Suprapubic skin (tissue), 4 donors: ENCODE measurements at regions not wholly inside any gene's neighbourhood (a gene's known extent, or its start where the extent isn't known, plus 50 kb on each side); places are given as distances from the start of the nearest gene placed in this dataset.

ENCODE experiments used
- DNase-seq, 2 donors: peaks; one replicate each; pipeline ENCODE4 v3.0.0-alpha.2; 2019; ENCODE audit warnings: low spot score in 2 of 2
- H3K27ac ChIP-seq: fragments of 200-600 bp; sonication (generic); one replicate; pipeline ENCODE4 v1.5.1; 2019
- H3K27me3 ChIP-seq: fragments of 200-600 bp; sonication (generic); one replicate; pipeline ENCODE4 v1.5.1; 2019
- H3K36me3 ChIP-seq: fragments of 200-600 bp; sonication (generic); one replicate; pipeline ENCODE4 v1.5.1; 2019
- H3K4me1 ChIP-seq: fragments of 200-600 bp; sonication (generic); one replicate; pipeline ENCODE4 v1.5.1; 2019
- H3K4me3 ChIP-seq: fragments of 200-600 bp; sonication (generic); one replicate; pipeline ENCODE4 v1.5.1; 2019; ENCODE audit warnings: mild to moderate bottlenecking
- H3K9me3 ChIP-seq: fragments of 200-600 bp; sonication (generic); one replicate; pipeline ENCODE4 v1.5.1; 2019
- EP300 ChIP-seq: sonication (generic); formaldehyde crosslinking; IDR thresholded peaks from one replicate; pipeline ENCODE4 v1.6.1; 2017; ENCODE audit warnings: antibody characterized with exemption
- POLR2A ChIP-seq, 2 donors: fragments of 450-650 bp; IDR thresholded peaks; one replicate each; pipeline ENCODE4 v1.6.1; 2017; ENCODE audit warnings: antibody characterized with exemption in 2 of 2, mild to moderate bottlenecking in 2 of 2, moderate library complexity in 2 of 2
- POLR2AphosphoS5 ChIP-seq, 3 donors: sonication (generic); formaldehyde crosslinking; IDR thresholded peaks; one replicate each; pipeline ENCODE4 v1.6.1; 2017; ENCODE audit warnings: antibody characterized with exemption in 3 of 3
- WGBS: methylation state at CpG from one replicate; pipeline ENCODE4 v1.1.5; 2018; 5-methylcytosine and 5-hydroxymethylcytosine counted together
- TF ChIP-seq, protein P1 (sequence below), 2 donors: fragments of 200-600 bp in 1 of 2; fragments of 450-650 bp in 1 of 2; sonication (generic) in 1 of 2; IDR thresholded peaks; one replicate each; pipeline ENCODE4 v1.5.1; 2016 to 2019; ENCODE audit warnings: antibody characterized with exemption in 2 of 2, mild to moderate bottlenecking in 1 of 2, moderate library complexity in 1 of 2

DNA sequence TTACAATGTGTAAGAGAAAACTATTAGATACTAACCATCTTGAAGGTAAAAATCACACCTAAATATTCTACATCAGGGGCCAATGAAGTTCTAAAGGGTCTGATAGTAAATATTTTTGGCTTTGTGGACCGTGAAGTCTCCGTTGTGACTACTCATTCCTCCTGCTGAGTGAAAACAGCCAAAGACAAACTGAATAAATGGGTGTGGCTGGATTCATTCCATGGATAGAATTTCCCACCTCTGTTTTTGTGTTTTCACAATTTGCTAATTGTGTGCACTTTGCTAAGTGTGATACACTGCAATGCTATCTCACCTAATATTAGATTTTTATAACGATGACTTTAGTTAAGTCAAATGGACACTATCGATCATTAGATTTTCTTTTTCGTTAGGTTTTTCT, 1474.0 kb downstream of the PLA2G4A start:
- no peak for DNase-seq
- no peak overlapping the region for H3K4me3 ChIP-seq
- H3K4me1 ChIP-seq = no peaks in the 10 kb centered on the region
- no peak overlapping the region for H3K27ac ChIP-seq
- WGBS = 82% methylated on average over 5 of the region's 5 CpGs
- H3K9me3 ChIP-seq = peaks cover 6% of the 10 kb centered on the region
- TF ChIP-seq, protein P1, sequence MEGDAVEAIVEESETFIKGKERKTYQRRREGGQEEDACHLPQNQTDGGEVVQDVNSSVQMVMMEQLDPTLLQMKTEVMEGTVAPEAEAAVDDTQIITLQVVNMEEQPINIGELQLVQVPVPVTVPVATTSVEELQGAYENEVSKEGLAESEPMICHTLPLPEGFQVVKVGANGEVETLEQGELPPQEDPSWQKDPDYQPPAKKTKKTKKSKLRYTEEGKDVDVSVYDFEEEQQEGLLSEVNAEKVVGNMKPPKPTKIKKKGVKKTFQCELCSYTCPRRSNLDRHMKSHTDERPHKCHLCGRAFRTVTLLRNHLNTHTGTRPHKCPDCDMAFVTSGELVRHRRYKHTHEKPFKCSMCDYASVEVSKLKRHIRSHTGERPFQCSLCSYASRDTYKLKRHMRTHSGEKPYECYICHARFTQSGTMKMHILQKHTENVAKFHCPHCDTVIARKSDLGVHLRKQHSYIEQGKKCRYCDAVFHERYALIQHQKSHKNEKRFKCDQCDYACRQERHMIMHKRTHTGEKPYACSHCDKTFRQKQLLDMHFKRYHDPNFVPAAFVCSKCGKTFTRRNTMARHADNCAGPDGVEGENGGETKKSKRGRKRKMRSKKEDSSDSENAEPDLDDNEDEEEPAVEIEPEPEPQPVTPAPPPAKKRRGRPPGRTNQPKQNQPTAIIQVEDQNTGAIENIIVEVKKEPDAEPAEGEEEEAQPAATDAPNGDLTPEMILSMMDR (IDR thresholded peaks at IDR 0.05) = no peak
- TF ChIP-seq EP300 (no peak), POLR2AphosphoS5 (IDR thresholded peaks at IDR 0.05) (no peak), POLR2A (IDR thresholded peaks at IDR 0.05) (no peak)
- no peaks in the 10 kb centered on the region for H3K36me3 ChIP-seq
- H3K27me3 ChIP-seq = no peaks in the 10 kb centered on the region

DNA sequence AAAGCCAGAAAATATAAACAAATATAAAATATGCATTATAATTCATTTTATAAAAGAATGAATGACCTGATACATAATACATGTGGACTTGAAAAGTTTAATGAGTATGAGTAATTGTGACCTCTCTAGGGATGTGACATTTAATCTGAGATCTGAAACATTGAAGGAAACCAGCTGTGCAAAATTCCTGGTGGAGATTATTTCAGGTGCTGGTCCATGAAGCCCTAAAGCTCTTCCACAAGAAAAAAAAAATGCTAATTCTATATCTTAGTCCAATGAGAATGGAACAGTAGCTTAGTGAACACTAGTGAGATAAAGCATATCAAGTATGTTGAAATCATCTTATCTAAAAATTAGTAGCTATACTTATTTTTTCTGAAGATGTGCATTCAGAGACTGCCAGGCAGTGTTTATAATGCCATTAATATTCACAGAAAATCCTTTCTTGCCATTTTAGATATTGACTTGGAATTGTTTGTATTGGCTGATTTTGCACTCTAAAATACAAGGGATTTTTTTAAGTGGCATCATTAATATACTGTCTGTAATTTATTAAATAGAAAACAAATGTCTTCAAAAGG, 1485.9 kb downstream of the PLA2G4A start:
- Histone ChIP-seq H3K36me3 (no peaks in the 10 kb centered on the region), H3K27ac (no peak overlapping the region), H3K9me3 (no peaks in the 10 kb centered on the region), H3K4me1 (no peaks in the 10 kb centered on the region), H3K27me3 (no peaks in the 10 kb centered on the region), H3K4me3 (no peak overlapping the region)
- DNase-seq = no peak
- TF ChIP-seq, protein P1 (IDR thresholded peaks at IDR 0.05) = no peak
- TF ChIP-seq EP300 (no peak), POLR2A (IDR thresholded peaks at IDR 0.05) (no peak), POLR2AphosphoS5 (IDR thresholded peaks at IDR 0.05) (no peak)

DNA sequence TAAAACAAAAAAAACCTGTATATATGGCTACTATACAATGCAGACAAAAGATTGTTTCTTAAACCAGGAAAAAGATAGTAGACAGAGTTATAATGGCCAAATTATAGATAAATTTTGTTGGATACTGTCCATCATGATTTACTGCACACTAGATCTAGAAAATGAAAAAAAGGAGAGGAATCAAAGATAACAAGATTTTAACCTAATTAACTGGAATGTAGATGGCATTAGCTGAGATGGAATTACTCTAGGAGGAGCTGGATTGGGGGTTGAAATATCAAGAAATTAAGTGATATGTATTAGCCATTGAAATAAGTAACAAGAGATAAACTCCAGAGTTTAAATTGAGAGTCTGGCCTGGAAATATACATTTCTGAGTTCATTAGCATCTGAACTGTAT, 1489.1 kb downstream of the PLA2G4A start:
- H3K27ac ChIP-seq = no peak overlapping the region
- no peaks in the 10 kb centered on the region for H3K27me3 ChIP-seq
- H3K9me3 ChIP-seq = no peaks in the 10 kb centered on the region
- DNase-seq = no peak
- no peak overlapping the region for H3K4me3 ChIP-seq
- TF ChIP-seq POLR2AphosphoS5 (IDR thresholded peaks at IDR 0.05) (no peak), POLR2A (IDR thresholded peaks at IDR 0.05) (no peak), EP300 (no peak)
- TF ChIP-seq, protein P1 (IDR thresholded peaks at IDR 0.05) = no peak
- H3K4me1 ChIP-seq = no peaks in the 10 kb centered on the region
- H3K36me3 ChIP-seq = no peaks in the 10 kb centered on the region

DNA sequence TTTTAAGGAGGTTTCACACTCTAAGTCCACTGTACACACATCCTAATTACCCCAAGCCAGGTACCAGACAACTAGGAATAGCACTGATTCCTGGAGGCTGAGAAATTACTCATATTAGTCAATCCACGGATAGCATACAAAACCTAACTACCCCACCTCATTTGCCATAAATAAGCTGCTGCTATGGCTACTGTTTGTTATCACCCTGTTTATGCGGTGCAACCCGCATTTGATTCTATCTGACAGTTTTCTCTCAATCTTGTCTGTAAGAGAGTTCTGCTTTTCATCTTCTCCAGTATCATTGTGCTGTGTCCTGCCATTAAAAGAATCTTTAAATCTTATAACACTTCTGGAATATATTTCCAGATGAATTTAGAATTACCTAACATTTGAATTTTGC, 1496.5 kb downstream of the PLA2G4A start:
- WGBS = 86% methylated on average over 3 of the region's 3 CpGs
- no peak for TF ChIP-seq EP300
- Histone ChIP-seq H3K27ac (no peak overlapping the region), H3K36me3 (no peaks in the 10 kb centered on the region), H3K4me3 (no peak overlapping the region), H3K9me3 (no peaks in the 10 kb centered on the region), H3K4me1 (no peaks in the 10 kb centered on the region), H3K27me3 (no peaks in the 10 kb centered on the region)
- no peak for DNase-seq

DNA sequence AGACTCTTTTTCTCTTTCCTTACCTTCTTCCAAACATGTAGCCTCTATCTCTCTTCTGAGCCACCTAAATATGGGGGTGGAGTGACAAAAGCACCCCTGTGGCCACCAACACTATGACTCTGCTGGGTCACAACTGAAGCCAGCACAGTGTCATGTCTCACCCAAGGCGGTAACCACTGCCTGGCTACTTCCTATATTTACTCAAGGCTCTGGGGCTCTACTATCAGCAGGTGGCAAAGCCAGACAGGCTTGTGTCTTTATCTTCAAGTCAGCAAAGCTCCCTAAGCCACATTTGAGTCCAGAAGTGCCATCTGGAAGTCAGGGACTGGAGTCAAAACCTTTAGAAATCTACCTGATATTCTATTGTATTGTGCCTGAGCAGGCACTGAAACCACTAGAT, 1515.2 kb downstream of the PLA2G4A start:
- no peaks in the 10 kb centered on the region for H3K36me3 ChIP-seq
- H3K4me1 ChIP-seq = no peaks in the 10 kb centered on the region
- no peak overlapping the region for H3K27ac ChIP-seq
- TF ChIP-seq POLR2A (IDR thresholded peaks at IDR 0.05) (no peak), EP300 (no peak), POLR2AphosphoS5 (IDR thresholded peaks at IDR 0.05) (no peak)
- TF ChIP-seq, protein P1 (IDR thresholded peaks at IDR 0.05) = no peak
- H3K9me3 ChIP-seq = peaks cover 6% of the 10 kb centered on the region
- no peak overlapping the region for H3K4me3 ChIP-seq
- 90% methylated on average over 1 of the region's 1 CpG for WGBS
- no peaks in the 10 kb centered on the region for H3K27me3 ChIP-seq
- DNase-seq = no peak

DNA sequence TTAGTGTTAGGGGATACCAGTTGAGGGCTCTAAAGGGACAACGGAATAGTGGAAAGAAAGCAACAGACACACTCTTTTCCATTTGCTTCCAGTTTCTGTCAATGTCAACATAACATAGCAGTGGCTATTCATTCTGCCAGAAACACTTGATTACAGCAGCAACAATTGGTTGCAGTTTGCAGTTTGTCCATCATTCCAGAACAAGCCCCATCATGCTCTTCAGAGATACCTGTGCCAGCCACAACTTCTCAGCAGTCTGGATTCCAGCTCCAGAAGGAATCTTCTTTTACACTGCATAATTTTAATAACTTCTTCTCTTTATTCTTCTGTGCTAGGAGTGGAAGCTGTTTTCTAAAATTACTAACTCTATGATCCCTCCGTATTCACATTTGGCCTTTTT, 1521.4 kb downstream of the PLA2G4A start:
- Histone ChIP-seq H3K4me1 (no peaks in the 10 kb centered on the region), H3K27me3 (no peaks in the 10 kb centered on the region), H3K9me3 (no peaks in the 10 kb centered on the region), H3K36me3 (no peaks in the 10 kb centered on the region), H3K27ac (no peak overlapping the region), H3K4me3 (no peak overlapping the region)
- 53% methylated on average over 2 of the region's 2 CpGs for WGBS
- DNase-seq = no peak
- TF ChIP-seq, protein P1 (IDR thresholded peaks at IDR 0.05) = no peak
- TF ChIP-seq EP300 (no peak), POLR2AphosphoS5 (IDR thresholded peaks at IDR 0.05) (no peak), POLR2A (IDR thresholded peaks at IDR 0.05) (no peak)
